Smooth muscle cell of the brain vasculature (primary cell): ENCODE measurements at regions not wholly inside any gene's neighbourhood (a gene's known extent, or its start where the extent isn't known, plus 50 kb on each side); places are given as distances from the start of the nearest gene placed in this dataset.

ENCODE experiments used
- DNase-seq: peaks from one replicate; pipeline ENCODE4 v3.0.0-alpha.2; 2012; ENCODE audit warnings: low read depth, low spot score

- no peak for DNase-seq
These were observed 243.5 kb upstream of the ANO3 start for GRCh38 chr11:26088391-26088790.

GRCh38 chr11:26090651-26091050 lies 241.3 kb upstream of the ANO3 start:
- no peak for DNase-seq

GRCh38 chr11:26093206-26093605 lies 238.7 kb upstream of the ANO3 start:
- DNase-seq = no peak

GRCh38 chr11:26095340-26095739 lies 236.6 kb upstream of the ANO3 start:
- no peak for DNase-seq

GRCh38 chr11:26096451-26096850 lies 235.5 kb upstream of the ANO3 start:
- DNase-seq = no peak

GRCh38 chr11:26102325-26102724 lies 229.6 kb upstream of the ANO3 start:
- DNase-seq = no peak

GRCh38 chr11:26105762-26106423 lies 226.0 kb upstream of the ANO3 start:
- no peak for DNase-seq

GRCh38 chr11:26106726-26107125 lies 225.2 kb upstream of the ANO3 start:
- DNase-seq = no peak

- DNase-seq = no peak
These were observed 222.1 kb upstream of the ANO3 start for GRCh38 chr11:26109658-26110368.

GRCh38 chr11:26112264-26112663 lies 219.7 kb upstream of the ANO3 start:
- DNase-seq = no peak

- DNase-seq = no peak
These were observed 210.5 kb upstream of the ANO3 start for GRCh38 chr11:26121466-26121865.

- no peak for DNase-seq
These were observed 205.2 kb upstream of the ANO3 start for GRCh38 chr11:26126741-26127140.

GRCh38 chr11:26127336-26127735 lies 204.6 kb upstream of the ANO3 start:
- no peak for DNase-seq

- DNase-seq = no peak
These were observed 200.5 kb upstream of the ANO3 start for GRCh38 chr11:26131406-26131805.

GRCh38 chr11:26134053-26134452 lies 197.9 kb upstream of the ANO3 start:
- no peak for DNase-seq

GRCh38 chr11:26134481-26135355 lies 197.2 kb upstream of the ANO3 start:
- no peak for DNase-seq

- DNase-seq = no peak
These were observed 194.3 kb upstream of the ANO3 start for GRCh38 chr11:26137651-26138050.

- DNase-seq = no peak
These were observed 189.0 kb upstream of the ANO3 start for GRCh38 chr11:26142891-26143290.

GRCh38 chr11:26143566-26144290 lies 188.2 kb upstream of the ANO3 start:
- DNase-seq = no peak

- DNase-seq = no peak
These were observed 187.6 kb upstream of the ANO3 start for GRCh38 chr11:26144291-26144690.

- DNase-seq = no peak
These were observed 187.0 kb upstream of the ANO3 start for GRCh38 chr11:26144911-26145310.

- DNase-seq = no peak
These were observed 182.3 kb upstream of the ANO3 start for GRCh38 chr11:26149585-26149984.
